ENCODE measurements at regions not wholly inside any gene's neighbourhood (a gene's known extent, or its start where the extent isn't known, plus 50 kb on each side); places are given as distances from the start of the nearest gene placed in this dataset.

DNA sequence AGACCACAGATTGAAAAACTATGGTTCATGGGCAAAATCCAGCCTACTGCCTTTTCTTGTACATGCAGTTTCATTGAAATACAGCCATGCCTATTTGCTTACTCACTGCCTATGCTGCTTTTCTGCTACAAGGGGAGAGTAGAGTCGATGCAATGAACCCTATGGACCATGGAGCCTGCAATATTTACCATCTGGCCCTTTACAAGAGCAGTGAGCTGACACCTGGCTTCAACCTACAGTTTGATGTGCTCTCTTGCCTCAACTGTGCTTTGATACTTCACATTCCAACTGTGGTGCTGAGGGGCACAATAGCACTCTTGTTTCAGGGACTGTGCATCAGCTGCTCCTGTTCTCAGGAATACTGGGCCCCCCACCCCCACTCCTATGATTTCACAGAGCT lies 239.5 kb upstream of the SORL1-AS1 start:
- TF ChIP-seq, protein P1, sequence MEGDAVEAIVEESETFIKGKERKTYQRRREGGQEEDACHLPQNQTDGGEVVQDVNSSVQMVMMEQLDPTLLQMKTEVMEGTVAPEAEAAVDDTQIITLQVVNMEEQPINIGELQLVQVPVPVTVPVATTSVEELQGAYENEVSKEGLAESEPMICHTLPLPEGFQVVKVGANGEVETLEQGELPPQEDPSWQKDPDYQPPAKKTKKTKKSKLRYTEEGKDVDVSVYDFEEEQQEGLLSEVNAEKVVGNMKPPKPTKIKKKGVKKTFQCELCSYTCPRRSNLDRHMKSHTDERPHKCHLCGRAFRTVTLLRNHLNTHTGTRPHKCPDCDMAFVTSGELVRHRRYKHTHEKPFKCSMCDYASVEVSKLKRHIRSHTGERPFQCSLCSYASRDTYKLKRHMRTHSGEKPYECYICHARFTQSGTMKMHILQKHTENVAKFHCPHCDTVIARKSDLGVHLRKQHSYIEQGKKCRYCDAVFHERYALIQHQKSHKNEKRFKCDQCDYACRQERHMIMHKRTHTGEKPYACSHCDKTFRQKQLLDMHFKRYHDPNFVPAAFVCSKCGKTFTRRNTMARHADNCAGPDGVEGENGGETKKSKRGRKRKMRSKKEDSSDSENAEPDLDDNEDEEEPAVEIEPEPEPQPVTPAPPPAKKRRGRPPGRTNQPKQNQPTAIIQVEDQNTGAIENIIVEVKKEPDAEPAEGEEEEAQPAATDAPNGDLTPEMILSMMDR (conservative IDR thresholded peaks at IDR 0.05) = no peak
- TF ChIP-seq EZH2 (IDR thresholded peaks at IDR 0.05; ENCODE audit: low read depth) = no peak
